Lower leg skin (tissue), 3 donors: ENCODE measurements at regions not wholly inside any gene's neighbourhood (a gene's known extent, or its start where the extent isn't known, plus 50 kb on each side); places are given as distances from the start of the nearest gene placed in this dataset.
"Not testable (repeated sequence)": the region's sequence is repeated elsewhere in the genome, so short reads cannot be mapped to it uniquely, and the experiment has no call there.

Experiments used
- CTCF ChIP-seq, 3 donors: fragments of 450-650 bp; IDR thresholded peaks; one replicate each; pipeline ENCODE4 v1.5.1; 2016; ENCODE audit warnings: antibody characterized with exemption in 3 of 3, mild to moderate bottlenecking in 3 of 3, moderate library complexity in 2 of 3
- POLR2A ChIP-seq, 2 donors: fragments of 450-650 bp; IDR thresholded peaks; one replicate each; pipeline ENCODE4 v1.6.1; 2016 to 2017; ENCODE audit warnings: antibody characterized with exemption in 2 of 2, mild to moderate bottlenecking in 1 of 2, moderate library complexity in 1 of 2

DNA sequence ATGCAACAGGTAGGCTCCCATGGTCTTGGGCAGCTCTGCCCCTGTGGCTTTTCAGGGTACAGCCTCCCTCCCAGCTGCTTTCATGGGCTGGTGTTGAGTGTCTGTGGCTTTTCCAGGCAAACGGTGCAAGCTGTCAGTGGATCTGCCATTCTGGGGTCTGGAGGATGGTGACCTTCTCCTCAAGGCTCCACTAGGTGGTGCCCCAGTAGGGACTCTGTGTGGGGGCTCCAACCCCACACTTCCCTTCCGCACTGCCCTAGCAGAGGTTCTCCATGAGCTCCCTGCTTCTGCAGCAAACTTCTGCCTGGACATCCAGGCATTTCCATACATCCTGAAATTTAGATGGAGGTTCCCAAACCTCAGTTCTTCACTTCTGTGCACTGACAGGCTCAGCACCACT, 229.8 kb upstream of the TNC start:
- not testable (repeated sequence) for TF ChIP-seq POLR2A, CTCF (IDR thresholded peaks at IDR 0.05)
